Small intestine (tissue), 7 donors: ENCODE measurements at regions not wholly inside any gene's neighbourhood (a gene's known extent, or its start where the extent isn't known, plus 50 kb on each side); places are given as distances from the start of the nearest gene placed in this dataset.

Experiments
- DNase-seq, 2 donors: peaks; one replicate each; pipeline versions ENCODE4 v3.0.0 to v3.0.0-alpha.2; 2013
- FAIRE-seq: peaks from 2 replicates; lab custom pipeline; 2012; peaks lifted over from hg19 to GRCh38; lab: Jason Lieb, UNC
- H3K27ac ChIP-seq, 3 donors: one replicate each; pipeline ENCODE4 v1.5.1; 2013; ENCODE audit warnings: low read length in 2 of 3, mild to moderate bottlenecking in 2 of 3, control low read depth in 1 of 3, inconsistent platforms in 1 of 3, low read depth in 1 of 3, moderate library complexity in 1 of 3
- H3K27me3 ChIP-seq, 3 donors: one replicate each; pipeline ENCODE4 v1.6.1; 2013; ENCODE audit warnings: low read length in 3 of 3, inconsistent platforms in 1 of 3; ENCODE audit not compliant: control insufficient read depth in 3 of 3, insufficient read depth in 3 of 3
- H3K36me3 ChIP-seq, 3 donors: one replicate each; pipeline ENCODE4 v1.6.1; 2013; ENCODE audit warnings: low read length in 3 of 3, inconsistent platforms in 1 of 3, low read depth in 1 of 3, mild to moderate bottlenecking in 1 of 3, moderate library complexity in 1 of 3; ENCODE audit not compliant: control insufficient read depth in 3 of 3, insufficient read depth in 2 of 3
- H3K4me1 ChIP-seq, 3 donors: one replicate each; pipeline ENCODE4 v1.6.1; 2013; ENCODE audit warnings: low read length in 2 of 3, inconsistent platforms in 1 of 3, low read depth in 1 of 3, mild to moderate bottlenecking in 1 of 3, moderate library complexity in 1 of 3; ENCODE audit not compliant: control insufficient read depth in 3 of 3, insufficient read depth in 2 of 3
- H3K4me3 ChIP-seq, 3 donors: one replicate each; pipeline ENCODE4 v1.5.1; 2013; ENCODE audit warnings: low read length in 3 of 3, control low read depth in 1 of 3, inconsistent platforms in 1 of 3, low read depth in 1 of 3, mild to moderate bottlenecking in 1 of 3, moderate library complexity in 1 of 3
- H3K9me3 ChIP-seq, 2 donors: one replicate each; pipeline ENCODE4 v1.6.1; 2013; ENCODE audit warnings: low read depth in 1 of 2, low read length in 1 of 2; ENCODE audit not compliant: control insufficient read depth in 2 of 2, insufficient read depth in 1 of 2
- WGBS, 3 donors: extraction: QIAGEN DNeasy Blood & Tissue Kit; methylation state at CpG; one replicate each; pipeline ENCODE4 v1.1.7; 2013; 5-methylcytosine and 5-hydroxymethylcytosine counted together
- donor health status: healthy with polysubstance abuse.
- donor health status: control.
- donor health status: control.
- donor health status: Bipolar disorder and iron deficiency.
- donor health status: healthy.

GRCh38 chr1:78839704-78840277 is 166.7 kb downstream of the ADGRL4 start:
- no peaks in the 10 kb centered on the region for H3K27me3 ChIP-seq
- DNase-seq (peak; percentile 38 to 39), FAIRE-seq (peak; percentile 94)
- H3K36me3 ChIP-seq: no peaks in the 10 kb centered on the region
- H3K9me3 ChIP-seq: no peaks in the 10 kb centered on the region
- H3K4me3 ChIP-seq: no peak overlapping the region
- no peaks in the 10 kb centered on the region for H3K4me1 ChIP-seq
- WGBS, 3 donors: 38 to 42% (median 40%) methylated on average over 2 of the region's 2 CpGs
- no peak overlapping the region for H3K27ac ChIP-seq
